ENCODE measurements at regions not wholly inside any gene's neighbourhood (a gene's known extent, or its start where the extent isn't known, plus 50 kb on each side); places are given as distances from the start of the nearest gene placed in this dataset.

DNA sequence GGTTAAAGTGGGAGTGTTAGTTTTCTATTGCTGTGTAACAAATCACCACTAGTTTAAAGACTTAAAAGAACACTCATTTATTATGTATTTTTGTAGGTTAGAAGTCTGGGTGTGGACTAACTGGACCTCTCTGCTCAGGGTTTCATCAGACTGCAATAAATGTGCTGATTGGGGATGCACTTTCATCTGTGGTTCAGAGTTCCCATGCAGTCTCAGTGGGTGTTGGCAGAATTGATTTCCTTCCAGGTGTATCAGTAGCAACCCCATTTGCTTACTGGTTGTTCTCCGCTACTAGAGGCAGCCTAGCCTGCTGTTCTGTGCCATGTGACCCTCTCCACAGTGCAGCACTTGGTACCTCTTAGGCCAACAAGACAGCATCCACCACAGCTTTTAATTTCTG lies 2200.5 kb downstream of the MAT2B start:
- H3K27me3 Mint-ChIP-seq (ENCODE audit: low read depth in 3 of 3) = peaks cover 0 to 2% (median 0%) of the 10 kb centered on the region in 3 donors
- Histone ChIP-seq H3K9me3 (replicated peaks in 1 of 2; ENCODE audit: control insufficient read depth in 1 of 2, insufficient read depth in 1 of 2, low read length in 2 of 2) (no peaks in the 10 kb centered on the region), H3K27me3 (ENCODE audit: control insufficient read depth in 2 of 2, insufficient read depth in 2 of 2, low read length in 2 of 2) (no peaks in the 10 kb centered on the region), H2AFZ (ENCODE audit: insufficient read depth, low read depth, low read length, poor library complexity, severe bottlenecking) (no peak overlapping the region), H3K4me3 (replicated peaks in 1 of 3; ENCODE audit: low read depth in 2 of 3, low read length in 3 of 3) (no peak overlapping the region), H3K79me2 (ENCODE audit: insufficient read depth, low read length) (no peaks in the 10 kb centered on the region), H3K9ac (ENCODE audit: insufficient read depth, low read length, poor library complexity, severe bottlenecking) (no peak overlapping the region), H4K20me1 (ENCODE audit: insufficient read depth, low read length) (no peaks in the 10 kb centered on the region), H3K27ac (ENCODE audit: low read depth in 1 of 2, low read length in 2 of 2) (no peak overlapping the region), H3K4me2 (replicated peaks; ENCODE audit: extremely low read depth, low read length, poor library complexity, severe bottlenecking) (no peak overlapping the region), H3K36me3 (replicated peaks in 1 of 2; ENCODE audit: control insufficient read depth in 1 of 2, insufficient read depth in 2 of 2, low read length in 2 of 2) (no peaks in the 10 kb centered on the region), H3K4me1 (ENCODE audit: control insufficient read depth in 1 of 2, insufficient read depth in 2 of 2, low read length in 2 of 2) (no peaks in the 10 kb centered on the region)
- TF ChIP-seq, protein P1, sequence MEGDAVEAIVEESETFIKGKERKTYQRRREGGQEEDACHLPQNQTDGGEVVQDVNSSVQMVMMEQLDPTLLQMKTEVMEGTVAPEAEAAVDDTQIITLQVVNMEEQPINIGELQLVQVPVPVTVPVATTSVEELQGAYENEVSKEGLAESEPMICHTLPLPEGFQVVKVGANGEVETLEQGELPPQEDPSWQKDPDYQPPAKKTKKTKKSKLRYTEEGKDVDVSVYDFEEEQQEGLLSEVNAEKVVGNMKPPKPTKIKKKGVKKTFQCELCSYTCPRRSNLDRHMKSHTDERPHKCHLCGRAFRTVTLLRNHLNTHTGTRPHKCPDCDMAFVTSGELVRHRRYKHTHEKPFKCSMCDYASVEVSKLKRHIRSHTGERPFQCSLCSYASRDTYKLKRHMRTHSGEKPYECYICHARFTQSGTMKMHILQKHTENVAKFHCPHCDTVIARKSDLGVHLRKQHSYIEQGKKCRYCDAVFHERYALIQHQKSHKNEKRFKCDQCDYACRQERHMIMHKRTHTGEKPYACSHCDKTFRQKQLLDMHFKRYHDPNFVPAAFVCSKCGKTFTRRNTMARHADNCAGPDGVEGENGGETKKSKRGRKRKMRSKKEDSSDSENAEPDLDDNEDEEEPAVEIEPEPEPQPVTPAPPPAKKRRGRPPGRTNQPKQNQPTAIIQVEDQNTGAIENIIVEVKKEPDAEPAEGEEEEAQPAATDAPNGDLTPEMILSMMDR (IDR thresholded peaks at IDR 0.05) = no peak
- H3K36me3 Mint-ChIP-seq = no peaks in the 10 kb centered on the region
- DNase-seq = no peak
- WGBS (ENCODE audit: insufficient coverage) = 100% methylated on average over 1 of the region's 1 CpG
- no peaks in the 10 kb centered on the region for H3K4me1 Mint-ChIP-seq
- no peak overlapping the region for H3K27ac Mint-ChIP-seq
- intact Hi-C loops (cut with micrococcal nuclease) = no loop called here
- H3K4me3 Mint-ChIP-seq = no peak overlapping the region
- peaks cover 0 to 6% (median under 1%) of the 10 kb centered on the region in 7 donors for H3K9me3 Mint-ChIP-seq

DNA sequence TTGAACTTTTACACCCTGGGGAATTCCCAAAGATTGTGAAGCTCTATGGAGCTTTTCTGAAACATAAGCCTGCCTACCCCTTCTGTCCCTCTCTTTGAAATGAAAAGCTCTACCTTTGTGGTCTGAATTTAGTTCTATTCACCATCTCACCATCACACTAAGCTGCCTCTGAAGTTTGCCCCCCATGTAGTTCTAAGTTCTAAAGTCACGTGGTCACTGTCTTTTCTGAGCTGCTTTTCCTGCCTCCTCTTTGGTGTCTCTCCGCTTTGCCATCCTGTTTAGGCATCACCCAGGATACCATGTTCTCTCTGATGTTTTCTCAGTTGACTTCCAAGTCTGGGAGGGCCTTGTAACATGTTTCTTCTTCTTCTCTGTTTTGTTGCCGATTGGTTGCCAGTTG lies 2206.6 kb downstream of the MAT2B start:
- no peaks in the 10 kb centered on the region for H3K4me1 ChIP-seq (ENCODE audit: control insufficient read depth in 1 of 2, insufficient read depth in 2 of 2, low read length in 2 of 2)
- intact Hi-C loops (cut with micrococcal nuclease) = no loop called here
- peaks cover 0 to 4% (median 0%) of the 10 kb centered on the region in 7 donors for H3K9me3 Mint-ChIP-seq
- no peak overlapping the region for H3K27ac Mint-ChIP-seq
- no peak for DNase-seq
- TF ChIP-seq, protein P1 (IDR thresholded peaks at IDR 0.05) = no peak
- no peak overlapping the region for H3K27ac ChIP-seq (ENCODE audit: low read depth in 1 of 2, low read length in 2 of 2)
- no peak overlapping the region for H3K4me3 ChIP-seq (replicated peaks in 1 of 3; ENCODE audit: low read depth in 2 of 3, low read length in 3 of 3)
- H3K9me3 ChIP-seq (replicated peaks in 1 of 2; ENCODE audit: control insufficient read depth in 1 of 2, insufficient read depth in 1 of 2, low read length in 2 of 2) = peaks cover 0 to 4% of the 10 kb centered on the region in 2 donors
- H2AFZ ChIP-seq (ENCODE audit: insufficient read depth, low read depth, low read length, poor library complexity, severe bottlenecking) = no peak overlapping the region
- H3K27me3 ChIP-seq (ENCODE audit: control insufficient read depth in 2 of 2, insufficient read depth in 2 of 2, low read length in 2 of 2) = no peaks in the 10 kb centered on the region
- no peaks in the 10 kb centered on the region for H3K27me3 Mint-ChIP-seq (ENCODE audit: low read depth in 3 of 3)
- no peaks in the 10 kb centered on the region for H3K36me3 ChIP-seq (replicated peaks in 1 of 2; ENCODE audit: control insufficient read depth in 1 of 2, insufficient read depth in 2 of 2, low read length in 2 of 2)
- H3K4me3 Mint-ChIP-seq = no peak overlapping the region
- H3K9ac ChIP-seq (ENCODE audit: insufficient read depth, low read length, poor library complexity, severe bottlenecking) = no peak overlapping the region
- WGBS (ENCODE audit: insufficient coverage) = 77% methylated on average over 2 of the region's 3 CpGs
- H3K79me2 ChIP-seq (ENCODE audit: insufficient read depth, low read length) = no peaks in the 10 kb centered on the region
- H3K4me2 ChIP-seq (replicated peaks; ENCODE audit: extremely low read depth, low read length, poor library complexity, severe bottlenecking) = no peak overlapping the region
- H3K4me1 Mint-ChIP-seq = no peaks in the 10 kb centered on the region
- no peaks in the 10 kb centered on the region for H3K36me3 Mint-ChIP-seq
- no peaks in the 10 kb centered on the region for H4K20me1 ChIP-seq (ENCODE audit: insufficient read depth, low read length)

Data from CD14-positive monocyte (primary cell).